GM21723 (cell line): ENCODE measurements at regions not wholly inside any gene's neighbourhood (a gene's known extent, or its start where the extent isn't known, plus 50 kb on each side); places are given as distances from the start of the nearest gene placed in this dataset.

Source experiments
- ATAC-seq: cut with Tn5 transposase; IDR thresholded peaks from one replicate; pipeline ENCODE4 v1.9.1; 2021; ENCODE audit warnings: mild to moderate bottlenecking, moderate library complexity; ENCODE audit not compliant: unreplicated experiment

DNA sequence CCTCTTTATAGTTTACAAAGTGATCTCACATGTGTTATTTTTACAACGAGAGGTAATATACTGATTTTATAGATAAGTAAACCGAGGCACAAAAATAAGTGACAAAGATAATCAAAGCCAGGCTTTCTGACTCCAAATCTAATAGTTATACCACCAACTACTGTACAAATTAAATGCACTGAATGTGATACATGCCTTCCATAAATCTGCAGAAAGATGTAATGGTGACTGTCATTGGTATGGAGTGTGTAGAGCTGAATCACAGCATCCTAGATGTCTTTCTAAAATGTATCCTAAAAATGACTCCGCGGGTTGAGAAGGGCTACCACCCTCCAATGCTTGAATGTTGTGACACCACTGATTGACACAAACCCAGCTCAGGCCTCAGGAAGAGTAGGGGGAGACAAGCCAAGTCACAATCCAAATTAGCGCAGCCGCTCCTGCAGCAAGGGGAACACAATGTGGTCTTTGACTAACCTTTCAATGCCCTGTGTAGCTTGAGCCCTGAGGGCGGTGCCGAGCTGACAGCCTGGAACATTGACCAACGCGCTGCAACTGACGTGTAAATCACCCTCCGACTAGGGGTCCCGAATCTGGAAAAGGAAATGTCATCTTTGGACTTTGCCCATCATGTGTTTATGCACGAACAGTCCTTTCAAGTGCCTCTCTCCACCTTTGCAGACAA, 136.8 kb downstream of the OLIG3 start:
- ATAC-seq = no peak

DNA sequence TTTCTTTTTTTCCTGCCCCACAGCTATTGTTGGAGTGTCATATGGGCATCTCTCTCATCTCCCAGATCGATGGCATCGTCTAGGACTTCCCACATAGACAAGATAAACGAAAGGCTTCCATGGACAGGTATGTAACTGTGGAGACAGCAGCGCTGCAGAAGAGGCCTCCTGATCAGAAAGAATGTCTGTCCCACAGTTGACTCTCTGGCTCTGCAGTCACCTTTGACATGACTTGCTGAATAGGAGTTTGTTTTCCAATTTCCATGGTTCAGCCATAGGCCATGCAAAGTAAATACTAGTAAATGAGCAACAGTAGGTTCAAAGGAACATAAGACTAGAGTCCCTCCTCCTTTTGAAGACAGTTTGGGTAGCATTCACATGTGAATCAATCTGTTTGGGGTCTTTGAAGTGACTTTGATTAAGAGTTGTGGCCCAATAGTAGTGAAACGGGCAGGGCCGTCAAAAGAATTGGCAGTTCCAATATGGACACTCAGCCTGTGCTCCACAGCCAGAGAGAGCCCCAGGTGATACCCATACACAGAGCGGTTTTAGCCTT, 134.7 kb upstream of the IFNGR1 start:
- ATAC-seq = no peak

DNA sequence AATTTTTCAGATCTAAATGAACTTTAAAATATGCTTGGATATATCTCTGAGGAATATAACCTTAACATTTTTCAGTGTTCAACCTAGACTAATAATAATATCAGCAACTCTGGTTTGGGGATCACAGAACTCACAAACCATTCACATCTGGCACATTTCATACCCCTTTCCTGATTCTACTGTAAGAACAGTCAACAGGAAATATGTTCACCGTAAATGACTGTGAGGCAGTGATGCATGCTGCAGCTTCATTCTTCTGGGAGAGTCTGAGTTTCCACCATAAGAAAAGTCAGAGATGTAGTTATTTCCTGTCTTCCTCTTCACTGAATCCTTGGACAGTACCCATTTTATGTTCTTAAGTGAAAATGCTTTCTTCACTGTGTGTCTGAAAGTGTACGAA, 134.2 kb upstream of the IFNGR1 start:
- no peak for ATAC-seq

DNA sequence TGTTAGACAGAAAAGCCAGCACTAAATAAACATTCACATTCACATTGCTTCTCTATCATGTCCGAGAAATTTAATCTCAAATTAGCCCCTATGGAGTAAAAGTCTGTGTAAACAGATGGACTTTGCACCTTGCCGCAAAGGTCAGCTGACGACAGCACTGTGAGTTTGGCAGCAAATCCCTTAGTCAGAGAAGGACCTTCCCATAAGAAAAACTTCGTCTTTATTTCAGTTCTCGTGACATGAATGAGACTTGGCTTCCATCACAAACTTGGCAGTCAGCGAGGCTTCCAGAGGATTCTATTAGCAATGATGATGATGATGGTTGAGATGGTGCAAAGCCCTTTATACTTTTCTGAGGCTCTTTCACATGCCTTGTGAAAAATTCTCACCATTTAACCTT, 133.7 kb upstream of the IFNGR1 start:
- ATAC-seq = no peak

DNA sequence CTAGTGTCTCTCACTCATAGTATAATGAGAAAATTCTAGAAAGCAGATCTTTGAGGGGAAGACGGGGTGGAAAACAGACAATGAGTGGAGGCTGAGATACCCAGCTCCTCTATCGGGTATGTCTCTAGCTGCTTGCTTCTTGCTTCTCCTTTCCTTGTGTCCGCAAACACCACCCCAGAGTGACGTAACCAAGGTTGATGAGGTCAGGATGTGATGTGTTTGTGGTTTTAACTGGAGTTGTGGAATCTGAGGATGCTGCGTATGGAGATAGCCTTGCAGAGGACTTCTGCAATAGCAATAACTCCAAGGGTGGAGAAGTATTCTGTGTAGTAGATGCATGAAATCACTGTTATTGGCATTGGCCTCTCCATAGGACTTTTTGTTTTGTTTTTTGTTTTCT, 132.7 kb upstream of the IFNGR1 start:
- ATAC-seq = no peak

DNA sequence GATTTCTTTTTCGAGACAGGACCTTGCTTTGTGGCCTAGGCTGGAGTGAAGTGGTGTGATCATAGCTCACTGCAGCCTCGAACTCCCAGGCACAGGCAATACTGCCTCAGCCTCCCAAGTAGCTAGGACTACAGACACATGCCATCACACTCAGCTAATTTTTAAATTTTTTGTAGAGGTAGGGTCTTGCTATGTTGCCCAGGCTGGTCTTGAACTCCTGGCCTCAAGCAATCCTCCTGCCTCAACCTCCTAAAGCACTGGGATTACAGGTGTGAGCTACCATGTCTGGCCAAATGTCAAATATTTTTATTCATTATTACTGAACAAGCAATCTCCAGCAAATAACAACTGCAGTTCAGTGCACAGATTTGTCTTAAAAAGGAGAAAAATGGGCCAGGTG, 131.7 kb upstream of the IFNGR1 start:
- no peak for ATAC-seq

DNA sequence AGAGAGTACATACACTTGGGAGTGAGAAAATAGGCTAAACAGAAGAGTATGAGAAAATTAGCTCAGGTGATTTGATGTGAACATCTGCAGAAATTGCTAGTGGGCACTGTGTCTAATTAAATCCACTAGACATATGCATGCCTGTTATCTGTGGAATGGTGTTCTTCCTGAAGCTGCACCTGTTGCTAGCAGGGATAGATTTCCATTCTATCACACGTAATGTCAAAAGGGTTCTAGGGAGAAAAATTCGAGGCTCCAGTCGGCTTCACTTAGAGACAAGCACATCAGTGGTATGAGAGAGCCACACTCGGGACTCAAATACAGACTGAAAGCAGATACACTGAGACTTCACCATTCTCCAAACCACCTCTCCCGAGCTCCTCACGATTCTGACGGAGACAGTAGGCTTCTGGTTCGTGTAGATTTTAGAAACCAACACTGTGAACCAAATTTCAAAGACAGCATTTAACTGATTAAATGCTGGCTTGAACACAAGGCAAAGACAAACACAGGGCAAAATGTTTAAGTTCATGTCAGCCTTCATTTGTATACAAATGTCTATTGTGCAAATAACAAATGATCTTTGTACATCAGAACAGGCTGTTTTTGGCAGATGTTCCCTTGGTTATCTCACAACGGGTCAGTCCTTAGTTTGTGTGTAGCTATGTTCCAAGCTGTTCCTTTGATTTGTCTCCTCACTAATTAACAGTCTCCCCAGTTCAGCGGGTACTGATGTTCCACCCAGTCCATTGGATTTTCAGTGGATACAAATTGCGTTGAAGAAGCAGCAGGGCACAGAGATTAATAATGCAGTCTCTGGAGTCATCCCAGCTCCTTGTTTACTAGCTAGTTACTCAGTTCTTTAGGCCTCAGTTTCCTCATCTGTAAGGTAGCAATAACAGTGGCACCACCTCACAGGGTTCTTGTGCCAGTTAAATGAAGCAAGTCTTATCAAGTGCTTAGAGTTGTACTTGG, 131.0 kb upstream of the IFNGR1 start:
- no peak for ATAC-seq

DNA sequence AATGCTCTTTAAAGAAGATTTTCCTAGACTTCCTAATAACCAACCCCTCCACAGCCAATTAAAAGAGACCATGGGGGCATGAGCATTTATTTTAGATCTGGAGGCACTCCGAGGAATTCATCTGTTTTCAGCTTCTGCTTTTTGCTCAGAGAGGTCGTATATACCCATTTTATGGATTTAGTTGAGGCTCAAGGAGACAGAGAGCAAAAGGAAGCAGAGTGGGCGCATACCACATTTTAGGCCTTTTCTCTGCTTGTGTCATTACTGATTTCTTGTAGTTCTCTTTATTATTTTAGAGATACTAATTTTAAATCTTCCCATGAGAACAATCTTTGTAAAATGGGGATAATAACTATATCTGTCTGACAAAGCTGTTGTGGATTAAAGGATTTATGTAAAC, 129.6 kb upstream of the IFNGR1 start:
- ATAC-seq = no peak

DNA sequence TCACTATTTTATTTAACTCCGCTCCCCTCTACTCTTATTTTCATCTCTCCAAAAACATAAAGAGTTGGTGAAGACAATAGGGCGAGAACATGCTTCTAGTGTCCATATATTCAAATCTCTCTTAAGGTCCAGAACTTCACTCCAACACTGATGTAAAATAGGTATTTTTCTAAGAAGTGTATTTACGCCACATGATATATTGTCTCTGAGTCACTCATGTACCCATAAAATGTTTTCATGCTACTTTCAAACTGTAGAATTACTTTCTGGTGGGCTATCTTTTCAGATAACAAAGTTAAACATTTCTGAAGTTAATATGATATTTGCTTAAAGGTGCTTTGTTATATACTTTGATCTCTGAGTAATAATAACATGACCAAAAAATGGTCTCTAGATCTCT, 124.1 kb upstream of the IFNGR1 start:
- no peak for ATAC-seq

DNA sequence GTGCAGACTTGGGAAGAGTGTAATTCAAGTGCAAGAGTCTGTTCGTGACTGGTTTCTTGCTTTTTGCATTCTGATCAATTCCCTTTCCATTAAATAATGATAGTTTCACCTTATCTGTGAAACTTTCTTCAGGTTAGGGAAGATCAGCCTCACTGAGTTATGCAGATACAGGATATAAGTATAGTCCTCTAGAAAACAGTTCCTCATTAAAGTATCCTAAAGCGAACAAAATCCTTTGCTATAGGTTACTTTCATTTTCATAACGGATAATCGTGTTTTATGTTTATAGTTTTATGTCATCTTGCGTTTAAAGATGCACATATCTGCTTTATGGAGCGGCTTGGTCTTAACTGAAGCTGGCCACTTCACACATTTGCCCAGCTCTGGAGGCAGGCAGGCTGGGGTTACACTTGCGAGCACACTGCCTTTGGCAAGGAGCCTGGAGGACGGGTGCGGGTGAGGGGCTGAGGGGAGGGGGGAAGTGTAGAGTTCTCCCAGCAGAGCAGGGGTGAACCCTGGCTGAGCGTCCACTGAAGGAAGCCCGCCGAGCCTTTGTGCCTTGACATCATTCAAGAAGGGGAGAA, 123.5 kb upstream of the IFNGR1 start:
- no peak for ATAC-seq

DNA sequence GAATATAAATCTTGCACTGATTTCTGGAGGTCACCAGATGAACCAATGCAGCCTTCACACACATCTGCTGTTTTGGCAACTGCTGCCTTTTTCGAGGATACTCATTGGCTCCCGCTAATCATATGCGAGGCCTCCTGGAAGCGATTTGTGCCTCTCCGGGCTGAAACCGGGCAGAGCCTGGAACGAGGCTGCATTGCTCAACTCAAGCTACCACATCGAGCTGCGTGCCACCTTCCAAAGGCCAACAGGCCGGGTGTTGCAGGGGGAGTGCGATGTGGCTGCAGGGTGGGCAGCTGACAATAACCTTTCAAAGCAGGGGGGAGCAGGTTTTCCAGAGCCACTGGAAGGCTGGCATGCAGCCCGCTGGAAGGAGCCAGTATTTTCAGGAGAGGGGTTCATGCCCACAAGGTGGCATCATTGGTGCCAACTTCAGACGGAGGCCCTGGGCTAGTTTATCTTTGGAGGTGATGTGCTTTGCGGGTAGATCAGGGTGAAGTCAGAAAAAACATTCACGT, 122.6 kb upstream of the IFNGR1 start:
- ATAC-seq = no peak

DNA sequence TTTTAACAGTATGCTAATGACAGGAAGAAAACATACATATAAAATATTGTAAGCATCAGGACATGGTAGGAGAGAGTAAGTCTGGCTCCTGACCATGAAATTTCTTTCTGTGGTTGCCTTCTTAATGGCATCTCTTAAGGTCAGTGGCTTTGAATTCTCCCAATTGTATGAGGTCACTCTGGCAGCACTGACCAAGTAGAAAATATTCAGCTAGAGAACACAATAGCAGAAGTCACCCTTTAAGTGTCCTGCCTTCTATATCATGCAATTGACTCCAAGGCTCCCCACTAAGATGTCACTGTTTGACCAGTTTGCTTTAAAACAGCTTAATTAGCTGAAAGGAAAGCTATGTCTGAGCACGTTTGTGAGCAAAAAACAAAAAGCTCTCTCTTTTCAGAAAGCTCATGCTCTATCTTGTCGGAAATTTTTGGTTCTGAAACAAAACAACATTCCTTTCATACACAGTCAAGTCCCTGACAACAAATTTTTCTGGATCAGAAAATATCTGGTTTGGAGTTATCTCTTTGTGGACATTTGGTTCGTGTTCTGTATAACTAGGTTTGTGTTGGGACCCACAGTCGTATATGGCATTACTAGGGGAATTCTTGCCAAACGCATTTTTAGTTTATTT, 120.9 kb upstream of the IFNGR1 start:
- no peak for ATAC-seq

DNA sequence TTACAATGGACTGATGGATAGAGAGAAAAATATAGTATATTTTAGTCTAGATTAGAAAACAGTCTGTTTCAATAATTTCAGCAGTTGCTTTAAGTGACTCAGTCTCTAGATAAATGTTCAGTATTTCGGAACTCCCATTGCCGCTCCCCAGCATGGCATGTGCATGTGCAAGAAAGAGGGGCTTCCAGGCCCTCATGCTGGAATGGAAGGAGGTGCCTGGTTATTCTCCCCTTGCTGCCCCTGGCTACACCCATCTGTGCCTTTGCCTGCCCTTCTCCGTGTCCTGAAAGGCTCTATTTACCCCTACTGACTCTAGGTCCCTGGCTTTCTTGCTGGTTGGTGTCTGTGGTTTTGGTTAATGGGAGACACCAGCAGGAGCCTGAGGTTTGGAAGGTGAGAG, 115.7 kb upstream of the IFNGR1 start:
- no peak for ATAC-seq

DNA sequence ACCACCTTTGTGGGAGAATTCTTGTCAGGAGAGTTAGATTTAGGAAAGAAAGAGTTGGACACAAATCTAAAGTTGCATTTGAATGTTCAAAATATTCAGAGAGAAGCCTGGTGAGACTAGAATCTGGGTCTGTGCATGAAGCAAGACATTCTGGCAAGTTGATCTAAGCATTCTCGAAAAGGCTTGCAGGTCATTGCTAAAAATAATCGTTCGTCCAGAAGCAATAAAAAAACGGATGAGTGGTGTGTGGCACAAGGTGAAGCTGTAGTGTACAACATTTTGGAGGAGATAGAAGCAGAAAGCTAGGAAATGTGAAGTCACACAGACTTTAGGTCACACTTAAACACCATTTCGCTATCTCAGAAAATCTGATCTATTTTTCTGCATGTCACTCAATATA, 114.9 kb upstream of the IFNGR1 start:
- no peak for ATAC-seq

DNA sequence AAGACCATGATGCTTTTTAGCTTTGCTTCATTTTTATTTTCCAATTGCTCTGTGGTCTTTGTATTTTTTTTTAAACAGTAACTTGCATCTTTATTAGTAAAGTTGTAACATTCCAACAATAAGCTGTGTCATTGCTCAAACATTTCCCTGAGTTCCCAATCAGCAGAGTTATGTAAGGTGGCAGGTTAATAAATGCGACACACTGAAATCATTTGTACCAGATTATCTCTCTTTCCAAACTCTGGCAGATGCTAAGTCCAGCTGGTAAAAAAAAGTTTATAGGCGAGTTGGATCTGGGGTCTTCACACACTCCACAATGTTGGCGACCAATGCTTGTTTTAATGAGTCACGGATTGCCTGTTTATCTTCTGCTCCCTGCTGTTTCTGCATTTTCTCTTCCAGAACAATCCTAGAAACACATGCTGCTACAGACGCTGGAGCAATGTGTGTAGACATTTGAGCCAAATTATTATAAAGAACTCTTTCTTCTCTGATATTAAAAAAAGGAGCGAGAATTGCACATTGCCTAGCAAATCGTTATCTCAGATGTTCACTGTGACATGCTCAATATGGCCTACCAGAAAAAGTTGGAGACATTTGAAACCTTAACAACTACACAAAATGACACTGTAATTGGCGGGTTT, 113.6 kb upstream of the IFNGR1 start:
- no peak for ATAC-seq

DNA sequence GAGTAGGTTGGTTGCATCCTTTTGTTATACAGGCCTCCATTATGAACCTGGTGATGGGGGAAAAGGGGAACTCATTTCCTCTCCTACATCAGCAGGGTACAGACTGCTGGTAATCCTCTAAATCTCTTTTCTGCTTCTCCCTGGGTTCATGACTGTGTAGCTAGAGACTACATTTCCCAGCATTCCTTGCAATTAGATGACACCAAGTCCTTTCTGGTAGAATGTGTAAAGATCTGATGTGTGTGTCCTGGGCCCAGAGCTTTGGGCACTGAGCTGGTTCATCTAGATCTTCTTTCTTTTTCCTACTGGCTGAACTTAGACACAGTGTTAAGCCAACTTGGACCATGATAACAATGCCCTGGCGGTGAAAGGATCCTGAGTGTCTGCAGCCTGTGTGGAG, 104.7 kb upstream of the IFNGR1 start:
- ATAC-seq = no peak

DNA sequence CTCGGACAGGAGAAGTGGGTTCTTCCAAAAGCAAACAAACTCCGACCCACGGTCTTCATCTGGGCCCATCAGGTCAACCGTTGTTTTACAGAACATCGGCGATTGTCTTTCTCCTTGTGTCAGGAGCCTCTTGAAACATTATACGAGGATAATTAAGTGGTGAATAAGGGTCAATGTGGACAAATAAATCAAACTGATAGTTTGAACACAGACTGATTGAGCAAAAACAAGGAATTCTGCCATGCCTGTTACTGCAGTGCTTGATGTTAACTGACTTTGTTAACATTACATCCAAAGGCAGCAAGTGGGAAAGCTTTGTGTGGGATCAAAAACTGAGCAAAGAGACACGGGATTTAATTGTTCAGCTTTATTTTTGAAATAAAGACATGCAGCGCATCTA, 101.1 kb upstream of the IFNGR1 start:
- ATAC-seq = no peak

DNA sequence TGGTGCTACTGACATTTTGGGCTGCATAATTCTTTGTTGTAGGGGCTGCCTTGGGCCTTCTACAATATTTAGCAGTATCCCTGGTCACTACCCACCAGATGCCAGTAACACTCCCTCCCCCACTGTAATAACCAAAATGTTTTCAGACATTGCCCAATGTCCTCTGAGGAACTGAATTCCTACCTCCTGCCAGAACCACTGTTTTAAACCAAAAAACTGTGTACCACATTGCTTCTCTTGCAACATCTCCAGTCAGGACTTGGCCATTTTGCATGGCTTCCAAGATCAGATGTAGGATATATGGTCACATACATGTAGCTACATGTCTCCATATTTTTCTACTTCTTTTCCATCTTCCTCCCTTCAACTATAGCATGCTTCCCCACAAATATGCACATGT, 97.4 kb upstream of the IFNGR1 start:
- ATAC-seq = no peak

DNA sequence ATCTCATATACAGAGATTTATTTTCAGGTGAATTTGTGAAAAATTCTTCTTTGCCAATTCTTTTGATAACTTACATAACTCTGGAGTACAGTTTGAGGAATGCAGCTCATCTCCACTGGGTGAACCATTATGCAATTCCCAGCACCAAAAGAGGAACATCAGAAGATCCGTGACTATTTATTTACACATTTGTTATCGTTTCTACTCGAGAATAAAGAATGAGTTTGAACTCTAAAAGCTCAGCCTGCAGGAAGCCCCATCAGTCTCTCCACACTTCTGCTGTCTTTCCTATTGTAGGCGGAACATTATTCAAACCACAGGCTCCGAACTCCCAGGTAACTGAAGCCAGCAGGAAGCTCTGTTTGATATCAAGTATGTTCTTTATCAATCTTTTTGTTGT, 95.9 kb upstream of the IFNGR1 start:
- ATAC-seq = no peak
